ENCODE measurements at regions not wholly inside any gene's neighbourhood (a gene's known extent, or its start where the extent isn't known, plus 50 kb on each side); places are given as distances from the start of the nearest gene placed in this dataset.

- TF ChIP-seq BHLHE40 (IDR thresholded peaks at IDR 0.05; ENCODE audit: low read depth, low read length) (no peak), USF2 (IDR thresholded peaks at IDR 0.05) (no peak), MAX (IDR thresholded peaks at IDR 0.05) (no peak), ESRRA (IDR thresholded peaks at IDR 0.05; ENCODE audit: borderline replicate concordance, low read length) (no peak), MYC (IDR thresholded peaks at IDR 0.05; ENCODE audit: borderline replicate concordance, low read length) (no peak), POLR2A (IDR thresholded peaks at IDR 0.05; ENCODE audit: low read length) (no peak), CBX2 (IDR thresholded peaks at IDR 0.05; ENCODE audit: borderline replicate concordance, low read depth) (no peak), EP300 (IDR thresholded peaks at IDR 0.05) (no peak)
- TF ChIP-seq, protein P1, sequence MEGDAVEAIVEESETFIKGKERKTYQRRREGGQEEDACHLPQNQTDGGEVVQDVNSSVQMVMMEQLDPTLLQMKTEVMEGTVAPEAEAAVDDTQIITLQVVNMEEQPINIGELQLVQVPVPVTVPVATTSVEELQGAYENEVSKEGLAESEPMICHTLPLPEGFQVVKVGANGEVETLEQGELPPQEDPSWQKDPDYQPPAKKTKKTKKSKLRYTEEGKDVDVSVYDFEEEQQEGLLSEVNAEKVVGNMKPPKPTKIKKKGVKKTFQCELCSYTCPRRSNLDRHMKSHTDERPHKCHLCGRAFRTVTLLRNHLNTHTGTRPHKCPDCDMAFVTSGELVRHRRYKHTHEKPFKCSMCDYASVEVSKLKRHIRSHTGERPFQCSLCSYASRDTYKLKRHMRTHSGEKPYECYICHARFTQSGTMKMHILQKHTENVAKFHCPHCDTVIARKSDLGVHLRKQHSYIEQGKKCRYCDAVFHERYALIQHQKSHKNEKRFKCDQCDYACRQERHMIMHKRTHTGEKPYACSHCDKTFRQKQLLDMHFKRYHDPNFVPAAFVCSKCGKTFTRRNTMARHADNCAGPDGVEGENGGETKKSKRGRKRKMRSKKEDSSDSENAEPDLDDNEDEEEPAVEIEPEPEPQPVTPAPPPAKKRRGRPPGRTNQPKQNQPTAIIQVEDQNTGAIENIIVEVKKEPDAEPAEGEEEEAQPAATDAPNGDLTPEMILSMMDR (IDR thresholded peaks at IDR 0.05): no peak
- TF ChIP-seq, protein P2, sequence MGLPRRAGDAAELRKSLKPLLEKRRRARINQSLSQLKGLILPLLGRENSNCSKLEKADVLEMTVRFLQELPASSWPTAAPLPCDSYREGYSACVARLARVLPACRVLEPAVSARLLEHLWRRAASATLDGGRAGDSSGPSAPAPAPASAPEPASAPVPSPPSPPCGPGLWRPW (IDR thresholded peaks at IDR 0.05): no peak
- TF ChIP-seq, protein P3, sequence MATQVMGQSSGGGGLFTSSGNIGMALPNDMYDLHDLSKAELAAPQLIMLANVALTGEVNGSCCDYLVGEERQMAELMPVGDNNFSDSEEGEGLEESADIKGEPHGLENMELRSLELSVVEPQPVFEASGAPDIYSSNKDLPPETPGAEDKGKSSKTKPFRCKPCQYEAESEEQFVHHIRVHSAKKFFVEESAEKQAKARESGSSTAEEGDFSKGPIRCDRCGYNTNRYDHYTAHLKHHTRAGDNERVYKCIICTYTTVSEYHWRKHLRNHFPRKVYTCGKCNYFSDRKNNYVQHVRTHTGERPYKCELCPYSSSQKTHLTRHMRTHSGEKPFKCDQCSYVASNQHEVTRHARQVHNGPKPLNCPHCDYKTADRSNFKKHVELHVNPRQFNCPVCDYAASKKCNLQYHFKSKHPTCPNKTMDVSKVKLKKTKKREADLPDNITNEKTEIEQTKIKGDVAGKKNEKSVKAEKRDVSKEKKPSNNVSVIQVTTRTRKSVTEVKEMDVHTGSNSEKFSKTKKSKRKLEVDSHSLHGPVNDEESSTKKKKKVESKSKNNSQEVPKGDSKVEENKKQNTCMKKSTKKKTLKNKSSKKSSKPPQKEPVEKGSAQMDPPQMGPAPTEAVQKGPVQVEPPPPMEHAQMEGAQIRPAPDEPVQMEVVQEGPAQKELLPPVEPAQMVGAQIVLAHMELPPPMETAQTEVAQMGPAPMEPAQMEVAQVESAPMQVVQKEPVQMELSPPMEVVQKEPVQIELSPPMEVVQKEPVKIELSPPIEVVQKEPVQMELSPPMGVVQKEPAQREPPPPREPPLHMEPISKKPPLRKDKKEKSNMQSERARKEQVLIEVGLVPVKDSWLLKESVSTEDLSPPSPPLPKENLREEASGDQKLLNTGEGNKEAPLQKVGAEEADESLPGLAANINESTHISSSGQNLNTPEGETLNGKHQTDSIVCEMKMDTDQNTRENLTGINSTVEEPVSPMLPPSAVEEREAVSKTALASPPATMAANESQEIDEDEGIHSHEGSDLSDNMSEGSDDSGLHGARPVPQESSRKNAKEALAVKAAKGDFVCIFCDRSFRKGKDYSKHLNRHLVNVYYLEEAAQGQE (IDR thresholded peaks at IDR 0.05): no peak
Observed at GRCh38 chr15:23869396-23869795, 182.3 kb upstream of the NDN start.
